MM.1S (cell line): ENCODE measurements at regions not wholly inside any gene's neighbourhood (a gene's known extent, or its start where the extent isn't known, plus 50 kb on each side); places are given as distances from the start of the nearest gene placed in this dataset.

Experiments used
- DNase-seq: peaks from one replicate; pipeline ENCODE4 v3.0.0-alpha.2; 2015
- H2AFZ ChIP-seq: fragments of 300-600 bp; sonication (generic); 2 replicates; pipeline ENCODE4 v1.6.0; 2016; ENCODE audit warnings: antibody characterized with exemption, low read length
- H3F3A ChIP-seq: fragments of 300-600 bp; sonication (generic); 2 replicates; pipeline ENCODE4 v1.6.1; 2016; ENCODE audit warnings: mild to moderate bottlenecking, antibody characterized with exemption, low read length, moderate library complexity, mixed read lengths; ENCODE audit not compliant: insufficient read depth
- H3K27ac ChIP-seq: fragments of 300-600 bp; sonication (generic); 2 replicates; pipeline ENCODE4 v1.5.1; 2016; ENCODE audit warnings: mild to moderate bottlenecking, low read length
- H3K27me3 ChIP-seq: fragments of 300-600 bp; sonication (generic); replicated peaks from 2 replicates; pipeline ENCODE4 v1.6.0; 2016; ENCODE audit warnings: low read length; ENCODE audit not compliant: insufficient read depth
- H3K36me3 ChIP-seq: fragments of 300-600 bp; sonication (generic); replicated peaks from 2 replicates; pipeline ENCODE4 v1.6.1; 2016; ENCODE audit warnings: mild to moderate bottlenecking, low read length, mixed read lengths; ENCODE audit not compliant: insufficient read depth
- H3K4me1 ChIP-seq: fragments of 300-600 bp; sonication (generic); 2 replicates; pipeline ENCODE4 v1.6.1; 2016; ENCODE audit warnings: low read length, mixed read lengths
- H3K4me2 ChIP-seq: fragments of 300-600 bp; sonication (generic); 2 replicates; pipeline ENCODE4 v1.6.0; 2016; ENCODE audit warnings: low read depth, low read length
- H3K4me3 ChIP-seq: fragments of 300-600 bp; sonication (generic); 2 replicates; pipeline ENCODE4 v1.5.1; 2016; ENCODE audit warnings: low read length, mixed read lengths
- H3K79me2 ChIP-seq: fragments of 300-600 bp; sonication (generic); 2 replicates; pipeline ENCODE4 v1.6.1; 2016; ENCODE audit warnings: mixed run types, low read length, mixed read lengths
- H3K9ac ChIP-seq: fragments of 300-600 bp; sonication (generic); 2 replicates; pipeline ENCODE4 v1.6.1; 2016; ENCODE audit warnings: low read length, mixed read lengths
- H3K9me2 ChIP-seq: fragments of 300-600 bp; sonication (generic); replicated peaks from 2 replicates; pipeline ENCODE4 v1.6.1; 2016; ENCODE audit warnings: mild to moderate bottlenecking, low read length, mixed read lengths; ENCODE audit not compliant: insufficient read depth
- H3K9me3 ChIP-seq: fragments of 300-600 bp; sonication (generic); replicated peaks from 2 replicates; pipeline ENCODE4 v1.6.1; 2016; ENCODE audit warnings: mild to moderate bottlenecking, low read length, mixed read lengths; ENCODE audit not compliant: insufficient read depth
- H4K20me1 ChIP-seq: fragments of 300-600 bp; sonication (generic); 2 replicates; pipeline ENCODE4 v1.6.1; 2016; ENCODE audit warnings: mild to moderate bottlenecking, low read length, moderate library complexity, mixed read lengths; ENCODE audit not compliant: insufficient read depth
- EZH2 ChIP-seq: fragments of 300-600 bp; sonication (generic); optimal IDR thresholded peaks from 2 replicates; pipeline ENCODE3; 2017; ENCODE audit warnings: low read depth, mild to moderate bottlenecking, antibody characterized with exemption, low read length, mixed read lengths
- EZH2phosphoT487 ChIP-seq: fragments of 300-600 bp; sonication (generic); IDR thresholded peaks from 2 replicates; pipeline ENCODE4 v1.6.1; 2018; ENCODE audit warnings: antibody characterized with exemption, low read length
- TF ChIP-seq, protein P1 (sequence below): fragments of 300-600 bp; sonication (generic); IDR thresholded peaks from 2 replicates; pipeline ENCODE4 v1.5.1; 2016; ENCODE audit warnings: antibody characterized with exemption, low read length, mixed read lengths

DNA sequence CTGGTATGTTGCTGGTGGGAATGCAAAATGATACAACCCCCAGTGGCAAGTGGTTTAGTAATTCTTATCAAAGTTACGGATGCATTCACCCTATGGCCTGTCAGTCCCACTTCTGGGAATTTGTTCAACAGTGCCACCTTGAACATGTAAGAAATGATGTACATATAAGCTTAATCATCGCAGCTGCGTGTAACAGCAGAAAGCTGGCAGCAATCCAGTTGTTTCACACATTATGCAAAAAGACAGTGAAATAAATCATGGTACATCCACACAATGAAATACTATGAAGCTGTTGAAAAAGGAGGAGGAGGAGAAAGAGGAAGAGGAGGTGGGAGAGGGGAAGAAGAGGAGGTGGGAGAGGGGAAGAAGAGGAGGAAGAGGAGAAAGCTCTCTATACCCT is 76.2 kb upstream of the MYL10 start:
- H3K9me3 ChIP-seq: no peaks in the 10 kb centered on the region
- H3K36me3 ChIP-seq: no peaks in the 10 kb centered on the region

GRCh38 chr7:101707587-101707986 is 78.5 kb upstream of the MYL10 start:
- Histone ChIP-seq H3K79me2 (no peaks in the 10 kb centered on the region), H4K20me1 (no peaks in the 10 kb centered on the region), H3K4me3 (no peak overlapping the region), H3K4me1 (no peaks in the 10 kb centered on the region), H3K9me3 (no peaks in the 10 kb centered on the region), H3K9ac (no peak overlapping the region), H3K4me2 (no peak overlapping the region), H3K36me3 (no peaks in the 10 kb centered on the region), H3K9me2 (no peaks in the 10 kb centered on the region), H3K27ac (no peak overlapping the region), H3F3A (no peaks in the 10 kb centered on the region), H3K27me3 (no peaks in the 10 kb centered on the region), H2AFZ (no peak overlapping the region)
- TF ChIP-seq EZH2 (no peak), EZH2phosphoT487 (no peak)
- TF ChIP-seq, protein P1, sequence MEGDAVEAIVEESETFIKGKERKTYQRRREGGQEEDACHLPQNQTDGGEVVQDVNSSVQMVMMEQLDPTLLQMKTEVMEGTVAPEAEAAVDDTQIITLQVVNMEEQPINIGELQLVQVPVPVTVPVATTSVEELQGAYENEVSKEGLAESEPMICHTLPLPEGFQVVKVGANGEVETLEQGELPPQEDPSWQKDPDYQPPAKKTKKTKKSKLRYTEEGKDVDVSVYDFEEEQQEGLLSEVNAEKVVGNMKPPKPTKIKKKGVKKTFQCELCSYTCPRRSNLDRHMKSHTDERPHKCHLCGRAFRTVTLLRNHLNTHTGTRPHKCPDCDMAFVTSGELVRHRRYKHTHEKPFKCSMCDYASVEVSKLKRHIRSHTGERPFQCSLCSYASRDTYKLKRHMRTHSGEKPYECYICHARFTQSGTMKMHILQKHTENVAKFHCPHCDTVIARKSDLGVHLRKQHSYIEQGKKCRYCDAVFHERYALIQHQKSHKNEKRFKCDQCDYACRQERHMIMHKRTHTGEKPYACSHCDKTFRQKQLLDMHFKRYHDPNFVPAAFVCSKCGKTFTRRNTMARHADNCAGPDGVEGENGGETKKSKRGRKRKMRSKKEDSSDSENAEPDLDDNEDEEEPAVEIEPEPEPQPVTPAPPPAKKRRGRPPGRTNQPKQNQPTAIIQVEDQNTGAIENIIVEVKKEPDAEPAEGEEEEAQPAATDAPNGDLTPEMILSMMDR: no peak
- no peak for DNase-seq

More for the DNA sequence above, 76.2 kb upstream of the MYL10 start:
- H3K9ac ChIP-seq: no peak overlapping the region
- H3K27me3 ChIP-seq: no peaks in the 10 kb centered on the region
- no peak for DNase-seq
- H2AFZ ChIP-seq: no peak overlapping the region
- no peaks in the 10 kb centered on the region for H3K4me1 ChIP-seq
- no peak overlapping the region for H3K4me3 ChIP-seq
- H3F3A ChIP-seq: no peaks in the 10 kb centered on the region
- no peaks in the 10 kb centered on the region for H4K20me1 ChIP-seq
- no peak for TF ChIP-seq EZH2phosphoT487
- TF ChIP-seq, protein P1: no peak
- no peak for TF ChIP-seq EZH2
- no peak overlapping the region for H3K27ac ChIP-seq
- H3K79me2 ChIP-seq: no peaks in the 10 kb centered on the region
- H3K9me2 ChIP-seq: no peaks in the 10 kb centered on the region
- no peak overlapping the region for H3K4me2 ChIP-seq

GRCh38 chr7:101708223-101708622 is 79.1 kb upstream of the MYL10 start:
- no peaks in the 10 kb centered on the region for H3K27me3 ChIP-seq
- H3K4me3 ChIP-seq: no peak overlapping the region
- no peaks in the 10 kb centered on the region for H3K9me2 ChIP-seq
- no peaks in the 10 kb centered on the region for H3K4me1 ChIP-seq
- H4K20me1 ChIP-seq: no peaks in the 10 kb centered on the region
- no peak overlapping the region for H3K27ac ChIP-seq
- no peaks in the 10 kb centered on the region for H3K79me2 ChIP-seq
- no peak overlapping the region for H3K9ac ChIP-seq
- no peak overlapping the region for H2AFZ ChIP-seq
- no peak for DNase-seq
- H3K9me3 ChIP-seq: no peaks in the 10 kb centered on the region
- H3F3A ChIP-seq: no peaks in the 10 kb centered on the region
- no peaks in the 10 kb centered on the region for H3K36me3 ChIP-seq
- no peak overlapping the region for H3K4me2 ChIP-seq
- TF ChIP-seq, protein P1: no peak
- no peak for TF ChIP-seq EZH2
- no peak for TF ChIP-seq EZH2phosphoT487
